Ovary (tissue), 3 donors: ENCODE measurements at regions not wholly inside any gene's neighbourhood (a gene's known extent, or its start where the extent isn't known, plus 50 kb on each side); places are given as distances from the start of the nearest gene placed in this dataset.

Experiments
- POLR2A ChIP-seq: fragments of 450-650 bp; IDR thresholded peaks from one replicate; pipeline ENCODE4 v1.6.1; 2017; ENCODE audit warnings: antibody characterized with exemption, mild to moderate bottlenecking, moderate library complexity
- TF ChIP-seq, protein P1 (sequence below), 3 donors: fragments of 450-650 bp in 2 of 3; fragments of 200-600 bp in 1 of 3; IDR thresholded peaks; one replicate each; pipeline versions ENCODE4 v1.5.1 to v1.8.0; 2016 to 2022; ENCODE audit warnings: antibody characterized with exemption in 3 of 3, mild to moderate bottlenecking in 1 of 3
- donor health status: DM: no; HTN: no; CAD: no.

DNA sequence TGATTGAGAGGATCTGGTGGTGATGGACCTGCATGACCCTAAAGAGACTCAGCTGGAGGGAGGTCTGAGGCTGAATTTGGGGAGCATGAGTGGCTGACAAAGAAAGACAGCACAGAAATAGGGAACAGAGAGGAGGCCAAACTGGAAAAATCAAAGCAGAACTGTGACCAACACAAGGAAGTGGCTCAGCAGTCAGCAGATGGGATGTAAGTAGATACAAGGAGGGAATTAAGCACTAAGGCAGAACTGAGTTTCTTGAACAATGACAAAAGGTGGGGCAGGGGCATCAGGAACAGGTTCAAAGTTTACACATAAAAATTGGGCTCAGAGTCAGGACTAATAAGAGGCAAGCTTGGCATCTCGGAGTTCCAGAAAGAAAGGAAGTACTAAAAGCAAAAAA, 144.3 kb upstream of the KLF3 start:
- TF ChIP-seq, protein P1, sequence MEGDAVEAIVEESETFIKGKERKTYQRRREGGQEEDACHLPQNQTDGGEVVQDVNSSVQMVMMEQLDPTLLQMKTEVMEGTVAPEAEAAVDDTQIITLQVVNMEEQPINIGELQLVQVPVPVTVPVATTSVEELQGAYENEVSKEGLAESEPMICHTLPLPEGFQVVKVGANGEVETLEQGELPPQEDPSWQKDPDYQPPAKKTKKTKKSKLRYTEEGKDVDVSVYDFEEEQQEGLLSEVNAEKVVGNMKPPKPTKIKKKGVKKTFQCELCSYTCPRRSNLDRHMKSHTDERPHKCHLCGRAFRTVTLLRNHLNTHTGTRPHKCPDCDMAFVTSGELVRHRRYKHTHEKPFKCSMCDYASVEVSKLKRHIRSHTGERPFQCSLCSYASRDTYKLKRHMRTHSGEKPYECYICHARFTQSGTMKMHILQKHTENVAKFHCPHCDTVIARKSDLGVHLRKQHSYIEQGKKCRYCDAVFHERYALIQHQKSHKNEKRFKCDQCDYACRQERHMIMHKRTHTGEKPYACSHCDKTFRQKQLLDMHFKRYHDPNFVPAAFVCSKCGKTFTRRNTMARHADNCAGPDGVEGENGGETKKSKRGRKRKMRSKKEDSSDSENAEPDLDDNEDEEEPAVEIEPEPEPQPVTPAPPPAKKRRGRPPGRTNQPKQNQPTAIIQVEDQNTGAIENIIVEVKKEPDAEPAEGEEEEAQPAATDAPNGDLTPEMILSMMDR (IDR thresholded peaks at IDR 0.05), result no peak
- no peak for TF ChIP-seq POLR2A
